K562 (cell line): ENCODE measurements at regions not wholly inside any gene's neighbourhood (a gene's known extent, or its start where the extent isn't known, plus 50 kb on each side); places are given as distances from the start of the nearest gene placed in this dataset.

Experiments used
- ATAC-seq: fragments of 200-7000 bp; cut with Tn5 transposase; 3 replicates; pipeline ENCODE4 v1.9.1; 2020; ENCODE audit warnings: moderate library complexity
- BruUV-seq: library from RNA; stranded (reverse); fragments of 400-500 nt; replicated peaks from 2 replicates; lab custom pipeline; 2021; lab: Mats Ljungman, UMichigan
- CTCF ChIA-PET: fragments of 300-600 bp; formaldehyde crosslinking; extraction: SDS; loops from one replicate; lab custom pipeline; 2021; ENCODE audit warnings: low intra/inter-chr PET ratio; lab: Yijun Ruan, JAX
- POLR2A ChIA-PET: fragments of 300-600, 350-650 bp; sonication (Branson Sonifier 250); formaldehyde crosslinking; extraction: SDS; loops from one replicate; lab custom pipeline; 2021; ENCODE audit warnings: antibody characterized with exemption, inconsistent platforms; lab: Yijun Ruan, JAX
- DNase-seq, 4 experiments: peaks; one replicate each; pipeline versions ENCODE4 v3.0.0 to v3.0.0-alpha.2; 2011 to 2018; ENCODE audit warnings: low spot score in 3 of 4, mixed read lengths in 3 of 4; ENCODE audit errors: extremely low read depth in 1 of 4
- FAIRE-seq: peaks from 2 replicates; lab custom pipeline; 2011; peaks lifted over from hg19 to GRCh38; lab: Jason Lieb, UNC
- H2AFZ ChIP-seq: 2 replicates; pipeline ENCODE4 v1.6.0; 2011; ENCODE audit warnings: low read depth, low read length, control low read depth, inconsistent platforms
- H3K27ac ChIP-seq: fragments of 200-600 bp; 3 replicates; pipeline ENCODE4 v1.8.0; 2011; ENCODE audit warnings: low read depth, mild to moderate bottlenecking, control low read depth, inconsistent platforms, low read length, moderate library complexity, mixed read lengths; ENCODE audit errors: extremely low read depth
- H3K27me3 ChIP-seq, 2 experiments: fragments of 300-600 bp in 1 of 2; 2 replicates in 1 of 2; 3 replicates in 1 of 2; pipeline versions ENCODE4 v1.6.0 to v1.8.0; 2011; ENCODE audit warnings: inconsistent platforms in 2 of 2, low read length in 2 of 2, mild to moderate bottlenecking in 1 of 2, mixed read lengths in 1 of 2, moderate library complexity in 1 of 2; ENCODE audit not compliant: control insufficient read depth in 2 of 2, insufficient read depth in 2 of 2
- H3K36me3 ChIP-seq: fragments of 300-600 bp; 3 replicates; pipeline ENCODE4 v1.8.0; 2011; ENCODE audit warnings: mild to moderate bottlenecking, low read length, inconsistent platforms; ENCODE audit not compliant: control insufficient read depth, insufficient read depth
- H3K4me1 ChIP-seq, 2 experiments: fragments of 200-600 bp in 1 of 2; replicated peaks in 1 of 2; 2 replicates in 1 of 2; 3 replicates in 1 of 2; pipeline versions ENCODE4 v1.5.1 to v1.8.0; 2011; ENCODE audit warnings: inconsistent platforms in 2 of 2, low read length in 2 of 2, mild to moderate bottlenecking in 1 of 2, mixed read lengths in 1 of 2, moderate library complexity in 1 of 2; ENCODE audit not compliant: control insufficient read depth in 2 of 2, insufficient read depth in 2 of 2
- H3K4me2 ChIP-seq: 2 replicates; pipeline ENCODE4 v1.6.1; 2011; ENCODE audit warnings: low read length, control low read depth, inconsistent platforms, mixed read lengths; ENCODE audit not compliant: insufficient read depth
- H3K4me3 ChIP-seq: fragments of 200-600 bp; sonication (generic), shearing (Covaris generic); 2 replicates; pipeline ENCODE4 v1.5.1; 2016; ENCODE audit warnings: control low read depth, inconsistent platforms
- H3K79me2 ChIP-seq: fragments of 200-600 bp; 3 replicates; pipeline ENCODE4 v1.8.0; 2011; ENCODE audit warnings: low read length, inconsistent platforms; ENCODE audit not compliant: control insufficient read depth, insufficient read depth
- H3K9ac ChIP-seq, 2 experiments: 2 replicates each; pipeline versions ENCODE4 v1.6.0 to v1.6.1; 2011; ENCODE audit warnings: low read depth in 2 of 2, low read length in 2 of 2, control low read depth in 1 of 2, inconsistent platforms in 1 of 2, mild to moderate bottlenecking in 1 of 2, mixed read lengths in 1 of 2; ENCODE audit not compliant: insufficient read depth in 1 of 2
- H3K9me1 ChIP-seq: one replicate; pipeline ENCODE4 v1.6.0; 2011; ENCODE audit warnings: inconsistent platforms, mild to moderate bottlenecking, low read length, moderate library complexity; ENCODE audit not compliant: control insufficient read depth, insufficient read depth
- H3K9me3 ChIP-seq: replicated peaks from 2 replicates; pipeline ENCODE4 v1.5.1; 2011; ENCODE audit warnings: low read depth, low read length, inconsistent platforms; ENCODE audit not compliant: control insufficient read depth, insufficient read depth
- H4K20me1 ChIP-seq: replicated peaks from 2 replicates; pipeline ENCODE4 v1.6.1; 2011; ENCODE audit warnings: low read length, inconsistent platforms, mixed read lengths; ENCODE audit not compliant: control insufficient read depth, insufficient read depth
- ASH1L ChIP-seq: fragments of 450-650 bp; IDR thresholded peaks from 2 replicates; pipeline ENCODE4 v1.6.1; 2018; ENCODE audit warnings: borderline replicate concordance, mild to moderate bottlenecking, low read depth; ENCODE audit not compliant: partially characterized antibody
- ATF2 ChIP-seq: sonication (generic); formaldehyde crosslinking; IDR thresholded peaks from 2 replicates; pipeline ENCODE4 v1.8.1; 2022; ENCODE audit warnings: missing genetic modification reagents
- CCNT2 ChIP-seq: IDR thresholded peaks from 2 replicates; pipeline ENCODE4 v1.6.1; 2011; ENCODE audit warnings: borderline replicate concordance, low read depth, mild to moderate bottlenecking, moderate library complexity, mixed read lengths, low read length; ENCODE audit not compliant: insufficient read length; ENCODE audit errors: extremely low read depth
- E2F3 ChIP-seq: fragments of 250-450 bp; sonication (Bioruptor Pico); IDR thresholded peaks from 2 replicates; pipeline ENCODE4 v1.4.0; 2020; ENCODE audit warnings: mild to moderate bottlenecking
- LEF1 ChIP-seq: fragments of 450-650 bp; IDR thresholded peaks from 2 replicates; pipeline ENCODE4 v1.6.1; 2016; ENCODE audit warnings: mild to moderate bottlenecking
- PHB ChIP-seq: fragments of 250-450 bp; sonication (Bioruptor Pico); IDR thresholded peaks from 2 replicates; pipeline ENCODE4 v1.5.0; 2021
- PTRF ChIP-seq: fragments of 450-650 bp; IDR thresholded peaks from 2 replicates; pipeline ENCODE4 v1.6.1; 2016; ENCODE audit warnings: mild to moderate bottlenecking, missing genetic modification characterization, missing compliant biosample characterization
- TCF3 ChIP-seq: sonication (generic); formaldehyde crosslinking; IDR thresholded peaks from 2 replicates; pipeline ENCODE4 v1.4.0; 2020; ENCODE audit warnings: mild to moderate bottlenecking, missing genetic modification reagents
- ZFP1 ChIP-seq: fragments of 450-650 bp; formaldehyde crosslinking; IDR thresholded peaks from 2 replicates; pipeline ENCODE4 v1.4.0; 2020; ENCODE audit warnings: mild to moderate bottlenecking, mixed read lengths
- ZFPM2 ChIP-seq: fragments of 250-450 bp; sonication (Bioruptor Pico); IDR thresholded peaks from 2 replicates; pipeline ENCODE4 v1.5.1; 2022; ENCODE audit warnings: mild to moderate bottlenecking
- in situ Hi-C: fragments of 300-500 bp; cut with MboI; formaldehyde crosslinking; loops from 4 replicates; pipeline ENCODE4 v1.15.0; 2018; ENCODE audit warnings: inconsistent platforms, mixed read lengths
- intact Hi-C: fragments of 100-400 bp; cut with micrococcal nuclease; formaldehyde crosslinking; loops from 2 replicates; pipeline ENCODE4 v1.14.2; 2022

DNA sequence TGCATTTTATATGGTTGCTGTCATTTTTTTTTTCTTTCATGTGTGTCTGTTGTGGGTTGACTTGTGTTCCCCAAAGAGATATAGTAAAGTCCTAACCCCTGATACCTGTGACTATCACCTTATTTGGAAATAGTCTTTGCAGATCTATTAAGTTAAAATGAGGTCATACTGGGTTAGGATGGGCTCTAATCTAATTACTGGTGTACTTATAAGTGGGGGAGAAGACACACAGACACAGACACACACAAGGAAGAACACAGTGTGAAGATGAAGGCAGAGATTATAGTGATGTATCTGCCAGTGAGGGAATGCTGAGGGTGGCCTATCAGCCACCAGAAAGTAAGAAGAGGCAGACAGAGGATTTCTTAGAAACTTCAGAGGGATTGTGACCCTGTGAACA, 318.4 kb upstream of the ATP2B1 start:
- Histone ChIP-seq H4K20me1 (no peaks in the 10 kb centered on the region), H3K4me3 (no peak overlapping the region), H3K4me1 (no peaks in the 10 kb centered on the region), H3K9me1 (no peaks in the 10 kb centered on the region), H3K27ac (no peak overlapping the region), H3K4me2 (no peak overlapping the region), H3K9ac (no peak overlapping the region), H3K9me3 (no peaks in the 10 kb centered on the region), H3K79me2 (no peaks in the 10 kb centered on the region), H3K36me3 (no peaks in the 10 kb centered on the region), H3K27me3 (no peaks in the 10 kb centered on the region), H2AFZ (no peak overlapping the region)
- CTCF ChIA-PET: no interaction called here
- POLR2A ChIA-PET: no interaction called here
- BruUV-seq: no TSS peak
- FAIRE-seq (no peak), DNase-seq (no peak), ATAC-seq (no peak)
- in situ Hi-C loops (no loop called here), intact Hi-C loops (no loop called here)
- TF ChIP-seq ATF2 (CRISPR knock-in tag) (no peak), LEF1 (no peak), TCF3 (CRISPR knock-in tag) (no peak), PHB (CRISPR knock-in tag) (no peak), PTRF (tag) (no peak), ASH1L (no peak), ZFPM2 (CRISPR knock-in tag) (no peak), CCNT2 (no peak), E2F3 (CRISPR knock-in tag) (no peak), ZFP1 (CRISPR knock-in tag) (no peak)
